Kidney epithelial cell (primary cell): ENCODE measurements at regions not wholly inside any gene's neighbourhood (a gene's known extent, or its start where the extent isn't known, plus 50 kb on each side); places are given as distances from the start of the nearest gene placed in this dataset.

Experiments used
- DNase-seq: peaks from one replicate; pipeline ENCODE4 v3.0.0-alpha.2; 2010; ENCODE audit warnings: low read depth
- H3K27me3 ChIP-seq: 2 replicates; pipeline ENCODE4 v1.6.0; 2011; ENCODE audit warnings: low read length; ENCODE audit not compliant: control insufficient read depth, insufficient read depth
- H3K36me3 ChIP-seq: 2 replicates; pipeline ENCODE4 v1.5.1; 2011; ENCODE audit warnings: low read length; ENCODE audit not compliant: control insufficient read depth, insufficient read depth
- H3K4me3 ChIP-seq: 2 replicates; pipeline ENCODE4 v1.5.1; 2011; ENCODE audit warnings: low read depth, mild to moderate bottlenecking, control low read depth, low read length
- CTCF ChIP-seq: IDR thresholded peaks from 2 replicates; pipeline ENCODE4 v1.5.1; 2011; ENCODE audit warnings: mild to moderate bottlenecking, moderate library complexity, low read length, control low read depth, inconsistent platforms; ENCODE audit not compliant: insufficient read depth, poor library complexity, severe bottlenecking

GRCh38 chr12:25806271-25806670 is 152.2 kb upstream of the RASSF8 start:
- TF ChIP-seq CTCF = no peak
- H3K36me3 ChIP-seq = no peaks in the 10 kb centered on the region
- no peak overlapping the region for H3K4me3 ChIP-seq
- DNase-seq = no peak
- H3K27me3 ChIP-seq = no peaks in the 10 kb centered on the region

- no peak for DNase-seq
Measured at GRCh38 chr12:25808604-25809003, 149.9 kb upstream of the RASSF8 start.

GRCh38 chr12:25810683-25811082 is 147.8 kb upstream of the RASSF8 start:
- no peak for DNase-seq

More at GRCh38 chr12:25808604-25809003, 149.9 kb upstream of the RASSF8 start:
- H3K36me3 ChIP-seq = no peaks in the 10 kb centered on the region
- no peaks in the 10 kb centered on the region for H3K27me3 ChIP-seq
- no peak overlapping the region for H3K4me3 ChIP-seq
- TF ChIP-seq CTCF = no peak

GRCh38 chr12:25811656-25812126 is 146.8 kb upstream of the RASSF8 start:
- DNase-seq = no peak
- Histone ChIP-seq H3K27me3 (no peaks in the 10 kb centered on the region), H3K4me3 (no peak overlapping the region), H3K36me3 (no peaks in the 10 kb centered on the region)
- TF ChIP-seq CTCF = no peak

More at GRCh38 chr12:25810683-25811082, 147.8 kb upstream of the RASSF8 start:
- H3K36me3 ChIP-seq = no peaks in the 10 kb centered on the region
- no peak for TF ChIP-seq CTCF
- H3K27me3 ChIP-seq = no peaks in the 10 kb centered on the region
- H3K4me3 ChIP-seq = no peak overlapping the region

- TF ChIP-seq CTCF = no peak
- Histone ChIP-seq H3K4me3 (no peak overlapping the region), H3K27me3 (no peaks in the 10 kb centered on the region), H3K36me3 (no peaks in the 10 kb centered on the region)
- DNase-seq = no peak
Measured at GRCh38 chr12:25812295-25812694, 146.2 kb upstream of the RASSF8 start.

- no peak for DNase-seq
- Histone ChIP-seq H3K27me3 (no peaks in the 10 kb centered on the region), H3K36me3 (no peaks in the 10 kb centered on the region), H3K4me3 (no peak overlapping the region)
- TF ChIP-seq CTCF = no peak
Measured at GRCh38 chr12:25813843-25814242, 144.6 kb upstream of the RASSF8 start.
